ENCODE measurements at regions not wholly inside any gene's neighbourhood (a gene's known extent, or its start where the extent isn't known, plus 50 kb on each side); places are given as distances from the start of the nearest gene placed in this dataset.

GRCh38 chr21:38182370-38182985, 74.3 kb upstream of the KCNJ15 start:
- no peaks in the 10 kb centered on the region for H3K4me1 Mint-ChIP-seq
- WGBS, 2 experiments (ENCODE audit: insufficient coverage in 1 of 2, insufficient read length in 1 of 2), result 92 to 93% methylated on average over 2 of the region's 2 CpGs
- no peak overlapping the region for H3K4me3 Mint-ChIP-seq

DNA sequence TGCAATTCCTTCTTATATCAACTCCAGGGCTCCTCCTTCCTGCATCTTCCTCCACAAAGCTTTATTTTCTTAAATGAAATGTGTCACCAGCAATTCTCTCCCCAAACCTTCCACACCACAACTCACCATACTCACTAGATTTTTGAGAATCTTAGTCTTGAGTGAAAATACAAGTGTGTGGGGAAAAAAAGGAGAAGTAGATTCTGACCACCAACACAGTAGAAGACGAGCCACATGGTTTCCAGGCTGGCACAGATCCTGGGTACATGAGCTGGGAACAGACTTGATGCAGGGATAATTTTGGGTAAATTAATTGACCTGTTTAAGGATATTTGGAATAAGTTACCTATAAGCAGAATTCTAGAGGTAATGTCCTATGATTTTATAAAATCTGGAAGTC, 72.8 kb upstream of the KCNJ15 start:
- no peak overlapping the region for H3K27ac Mint-ChIP-seq
- no peak overlapping the region for H3K4me3 Mint-ChIP-seq
- H3K9me3 Mint-ChIP-seq, result peaks cover 38% of the 10 kb centered on the region
- WGBS, 2 experiments (ENCODE audit: insufficient coverage in 1 of 2, insufficient read length in 1 of 2), result 94 to 100% methylated on average over 1 of the region's 1 CpG
- no peaks in the 10 kb centered on the region for H3K36me3 ChIP-seq (ENCODE audit: control insufficient read depth, insufficient read depth, low read length)
- H3K27me3 ChIP-seq (ENCODE audit: control insufficient read depth, insufficient read depth, low read length, poor library complexity, severe bottlenecking), result no peaks in the 10 kb centered on the region
- no peak overlapping the region for H3K9ac ChIP-seq (ENCODE audit: extremely low read depth, low read length, poor library complexity, severe bottlenecking)
- H3K4me1 Mint-ChIP-seq, result no peaks in the 10 kb centered on the region
- no peak overlapping the region for H3K4me3 ChIP-seq (ENCODE audit: low read length)
- DNase-seq, result no peak
- TF ChIP-seq CTCF (conservative IDR thresholded peaks at IDR 0.05), result no peak
- no peaks in the 10 kb centered on the region for H3K4me1 ChIP-seq (ENCODE audit: control insufficient read depth, insufficient read depth, low read length)
- no peak overlapping the region for H3K27ac ChIP-seq (ENCODE audit: low read depth, low read length)
- H3K9me3 ChIP-seq (ENCODE audit: control insufficient read depth, low read length), result peaks cover 9% of the 10 kb centered on the region
- H3K36me3 Mint-ChIP-seq (ENCODE audit: low read depth), result peaks cover 3% of the 10 kb centered on the region
- peaks cover 2% of the 10 kb centered on the region for H3K27me3 Mint-ChIP-seq (ENCODE audit: insufficient read depth)

More at GRCh38 chr21:38182370-38182985, 74.3 kb upstream of the KCNJ15 start:
- H3K27me3 Mint-ChIP-seq (ENCODE audit: insufficient read depth), result peaks cover 7% of the 10 kb centered on the region
- peaks cover 40% of the 10 kb centered on the region for H3K9me3 Mint-ChIP-seq
- no peak overlapping the region for H3K27ac Mint-ChIP-seq
- Histone ChIP-seq H3K4me1 (ENCODE audit: control insufficient read depth, insufficient read depth, low read length) (no peaks in the 10 kb centered on the region), H3K36me3 (ENCODE audit: control insufficient read depth, insufficient read depth, low read length) (no peaks in the 10 kb centered on the region), H3K9me3 (ENCODE audit: control insufficient read depth, low read length) (peaks cover 9% of the 10 kb centered on the region), H3K4me3 (ENCODE audit: low read length) (no peak overlapping the region), H3K27ac (ENCODE audit: low read depth, low read length) (no peak overlapping the region), H3K27me3 (ENCODE audit: control insufficient read depth, insufficient read depth, low read length, poor library complexity, severe bottlenecking) (no peaks in the 10 kb centered on the region), H3K9ac (ENCODE audit: extremely low read depth, low read length, poor library complexity, severe bottlenecking) (no peak overlapping the region)
- TF ChIP-seq CTCF (conservative IDR thresholded peaks at IDR 0.05), result no peak
- H3K36me3 Mint-ChIP-seq (ENCODE audit: low read depth), result peaks cover 4% of the 10 kb centered on the region
- DNase-seq, result no peak

GRCh38 chr21:38186661-38187270, 70.0 kb upstream of the KCNJ15 start:
- H3K27me3 Mint-ChIP-seq (ENCODE audit: insufficient read depth), result no peaks in the 10 kb centered on the region
- H3K27me3 ChIP-seq (ENCODE audit: control insufficient read depth, insufficient read depth, low read length, poor library complexity, severe bottlenecking), result no peaks in the 10 kb centered on the region
- no peak overlapping the region for H3K27ac Mint-ChIP-seq
- no peak overlapping the region for H3K4me3 Mint-ChIP-seq
- H3K27ac ChIP-seq (ENCODE audit: low read depth, low read length), result no peak overlapping the region
- no peaks in the 10 kb centered on the region for H3K4me1 Mint-ChIP-seq
- H3K4me3 ChIP-seq (ENCODE audit: low read length), result no peak overlapping the region
- H3K9ac ChIP-seq (ENCODE audit: extremely low read depth, low read length, poor library complexity, severe bottlenecking), result no peak overlapping the region
- no peak for TF ChIP-seq CTCF (conservative IDR thresholded peaks at IDR 0.05)
- DNase-seq, result no peak
- H3K36me3 Mint-ChIP-seq (ENCODE audit: low read depth), result peaks cover 2% of the 10 kb centered on the region
- H3K4me1 ChIP-seq (ENCODE audit: control insufficient read depth, insufficient read depth, low read length), result no peaks in the 10 kb centered on the region
- H3K9me3 ChIP-seq (ENCODE audit: control insufficient read depth, low read length), result peaks cover 9% of the 10 kb centered on the region
- WGBS, 2 experiments (ENCODE audit: insufficient coverage in 1 of 2, insufficient read length in 1 of 2), result 97 to 100% methylated on average over 1 of the region's 1 CpG
- H3K36me3 ChIP-seq (ENCODE audit: control insufficient read depth, insufficient read depth, low read length), result no peaks in the 10 kb centered on the region
- H3K9me3 Mint-ChIP-seq, result peaks cover 32% of the 10 kb centered on the region
